Mucosa of stomach (tissue), 1 donor: ENCODE measurements at regions not wholly inside any gene's neighbourhood (a gene's known extent, or its start where the extent isn't known, plus 50 kb on each side); places are given as distances from the start of the nearest gene placed in this dataset.

Source experiments
- H3K27me3 ChIP-seq: one replicate; pipeline ENCODE4 v1.7.0; 2013; ENCODE audit warnings: mild to moderate bottlenecking, low read length; ENCODE audit not compliant: control insufficient read depth, insufficient read depth
- H3K36me3 ChIP-seq: one replicate; pipeline ENCODE4 v1.7.0; 2013; ENCODE audit warnings: low read length; ENCODE audit not compliant: control insufficient read depth, insufficient read depth
- H3K4me1 ChIP-seq: one replicate; pipeline ENCODE4 v1.7.0; 2013; ENCODE audit warnings: mild to moderate bottlenecking, low read length; ENCODE audit not compliant: control insufficient read depth, insufficient read depth
- H3K4me3 ChIP-seq: one replicate; pipeline ENCODE4 v1.7.0; 2013; ENCODE audit warnings: low read length
- H3K9ac ChIP-seq: one replicate; pipeline ENCODE4 v1.7.0; 2013; ENCODE audit warnings: mild to moderate bottlenecking, low read length, moderate library complexity
- H3K9me3 ChIP-seq: one replicate; pipeline ENCODE4 v1.7.0; 2013; ENCODE audit warnings: mild to moderate bottlenecking, low read length, moderate library complexity; ENCODE audit not compliant: control insufficient read depth
- donor health status: Pancreatic carcinoma.

DNA sequence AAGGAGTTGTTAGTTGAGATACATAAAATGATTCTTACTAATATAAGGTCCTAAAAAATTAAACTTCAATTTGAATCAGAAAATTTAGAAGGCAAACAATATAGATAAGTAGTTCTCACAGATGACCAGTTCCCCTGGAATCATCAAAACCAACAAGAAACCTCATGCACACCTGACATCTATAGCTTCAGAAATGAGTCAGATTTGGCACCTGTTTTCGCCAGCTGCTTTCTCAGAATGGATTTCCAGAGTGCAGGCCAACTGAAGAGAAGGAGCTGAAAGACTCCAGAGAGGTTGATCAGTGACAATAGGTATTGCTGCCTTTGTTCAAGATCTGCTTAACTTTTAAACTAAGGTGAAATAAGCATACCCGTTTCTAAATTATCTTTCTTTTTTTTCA lies 192.4 kb downstream of the RDH14 start:
- Histone ChIP-seq H3K9me3 (no peaks in the 10 kb centered on the region), H3K27me3 (no peaks in the 10 kb centered on the region), H3K4me3 (no peak overlapping the region), H3K9ac (no peak overlapping the region), H3K36me3 (no peaks in the 10 kb centered on the region), H3K4me1 (no peaks in the 10 kb centered on the region)

GRCh38 chr2:18365342-18365741 lies 195.1 kb downstream of the RDH14 start:
- Histone ChIP-seq H3K4me1 (no peaks in the 10 kb centered on the region), H3K9me3 (no peaks in the 10 kb centered on the region), H3K36me3 (no peaks in the 10 kb centered on the region), H3K27me3 (no peaks in the 10 kb centered on the region), H3K4me3 (no peak overlapping the region), H3K9ac (no peak overlapping the region)

- Histone ChIP-seq H3K9me3 (no peaks in the 10 kb centered on the region), H3K9ac (no peak overlapping the region), H3K36me3 (no peaks in the 10 kb centered on the region), H3K27me3 (no peaks in the 10 kb centered on the region), H3K4me3 (no peak overlapping the region), H3K4me1 (no peaks in the 10 kb centered on the region)
Measured at GRCh38 chr2:18363348-18363747, 197.1 kb downstream of the RDH14 start.

GRCh38 chr2:18362696-18363095 lies 197.8 kb downstream of the RDH14 start:
- Histone ChIP-seq H3K36me3 (no peaks in the 10 kb centered on the region), H3K27me3 (no peaks in the 10 kb centered on the region), H3K9ac (no peak overlapping the region), H3K4me3 (no peak overlapping the region), H3K4me1 (no peaks in the 10 kb centered on the region), H3K9me3 (no peaks in the 10 kb centered on the region)

- no peaks in the 10 kb centered on the region for H3K27me3 ChIP-seq
- H3K4me3 ChIP-seq = no peak overlapping the region
- H3K9ac ChIP-seq = no peak overlapping the region
- no peaks in the 10 kb centered on the region for H3K4me1 ChIP-seq
- H3K9me3 ChIP-seq = no peaks in the 10 kb centered on the region
- H3K36me3 ChIP-seq = no peaks in the 10 kb centered on the region
Measured at GRCh38 chr2:18357537-18357936, 202.9 kb downstream of the RDH14 start.

DNA sequence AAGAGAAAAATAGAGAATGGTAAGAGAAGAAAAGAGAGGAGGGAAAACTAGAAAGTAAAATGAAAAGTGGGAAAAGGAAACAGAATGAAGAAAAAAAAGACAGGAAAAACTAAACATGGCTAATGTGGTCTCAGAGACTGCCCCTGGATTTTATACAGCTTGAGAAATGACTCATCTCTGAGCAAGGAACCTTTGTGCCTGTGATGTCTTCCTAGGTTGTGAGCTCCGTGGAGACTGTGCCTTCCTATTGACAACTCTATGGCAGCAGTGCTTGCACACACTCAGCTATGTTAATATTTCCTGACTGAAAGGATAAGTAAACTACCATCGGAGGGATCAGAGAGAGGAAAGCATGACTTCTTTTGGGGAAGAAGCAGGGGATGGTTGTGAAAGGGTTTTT lies 203.8 kb downstream of the RDH14 start:
- Histone ChIP-seq H3K9me3 (no peaks in the 10 kb centered on the region), H3K36me3 (no peaks in the 10 kb centered on the region), H3K4me3 (no peak overlapping the region), H3K27me3 (no peaks in the 10 kb centered on the region), H3K4me1 (no peaks in the 10 kb centered on the region), H3K9ac (no peak overlapping the region)

DNA sequence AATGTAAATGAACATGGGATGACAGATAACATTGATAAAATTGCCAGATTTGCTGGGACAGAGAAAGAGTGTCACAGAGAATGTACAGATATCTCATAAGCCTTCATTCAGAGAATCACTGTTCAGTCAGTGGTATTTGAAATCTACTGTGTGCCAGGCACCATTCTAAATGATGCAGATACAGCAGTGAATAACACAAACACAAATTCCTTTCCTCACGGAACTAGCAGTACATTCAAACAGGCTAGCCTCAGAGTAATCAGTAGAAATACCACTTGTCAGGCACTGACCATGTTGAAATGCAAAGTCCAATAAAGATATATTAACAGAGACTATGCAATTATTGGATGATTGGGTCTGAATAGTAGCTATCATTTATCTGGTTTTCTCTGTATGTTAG lies 211.0 kb downstream of the RDH14 start:
- Histone ChIP-seq H3K9ac (no peak overlapping the region), H3K27me3 (no peaks in the 10 kb centered on the region), H3K36me3 (no peaks in the 10 kb centered on the region), H3K9me3 (no peaks in the 10 kb centered on the region), H3K4me1 (no peaks in the 10 kb centered on the region), H3K4me3 (no peak overlapping the region)

DNA sequence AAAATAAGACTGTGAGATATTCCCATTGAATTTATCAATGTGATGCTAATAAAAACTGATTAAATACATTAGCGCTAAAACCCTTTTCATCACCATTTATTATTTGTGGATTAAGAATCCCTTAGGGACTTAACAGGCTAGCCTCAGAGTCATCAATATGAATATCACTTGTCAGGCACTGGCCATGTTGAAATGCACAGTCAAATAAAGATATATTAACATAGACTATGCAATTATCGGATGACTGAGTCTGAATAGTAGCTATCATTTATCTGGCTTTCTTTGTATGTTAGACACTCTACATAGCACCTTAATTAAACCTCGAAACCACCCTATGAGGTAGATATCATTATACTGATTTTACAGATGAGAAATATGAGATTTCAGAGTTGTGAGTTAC lies 213.6 kb downstream of the RDH14 start:
- Histone ChIP-seq H3K4me3 (no peak overlapping the region), H3K4me1 (no peaks in the 10 kb centered on the region), H3K27me3 (no peaks in the 10 kb centered on the region), H3K9me3 (no peaks in the 10 kb centered on the region), H3K36me3 (no peaks in the 10 kb centered on the region), H3K9ac (no peak overlapping the region)

DNA sequence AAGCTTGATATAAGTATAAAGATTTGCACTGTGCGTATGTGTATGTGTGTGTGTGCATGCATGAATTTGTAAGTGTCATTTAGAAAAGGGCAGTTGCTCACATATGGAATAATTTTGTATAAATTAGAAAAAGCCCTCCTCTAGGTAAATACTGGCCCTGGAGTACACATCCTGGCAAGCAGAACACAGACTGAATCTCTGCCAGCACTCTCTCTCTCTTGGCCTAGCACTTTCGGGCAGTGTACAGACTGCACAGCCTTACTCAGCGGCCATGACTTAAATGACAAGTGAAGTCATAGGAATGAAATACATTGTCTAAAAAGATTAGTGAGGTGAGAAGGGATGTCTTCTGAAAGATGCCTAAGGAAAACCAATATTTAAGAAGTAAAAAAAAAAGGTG lies 214.1 kb downstream of the RDH14 start:
- Histone ChIP-seq H3K9me3 (no peaks in the 10 kb centered on the region), H3K4me1 (no peaks in the 10 kb centered on the region), H3K4me3 (no peak overlapping the region), H3K27me3 (no peaks in the 10 kb centered on the region), H3K9ac (no peak overlapping the region), H3K36me3 (no peaks in the 10 kb centered on the region)

DNA sequence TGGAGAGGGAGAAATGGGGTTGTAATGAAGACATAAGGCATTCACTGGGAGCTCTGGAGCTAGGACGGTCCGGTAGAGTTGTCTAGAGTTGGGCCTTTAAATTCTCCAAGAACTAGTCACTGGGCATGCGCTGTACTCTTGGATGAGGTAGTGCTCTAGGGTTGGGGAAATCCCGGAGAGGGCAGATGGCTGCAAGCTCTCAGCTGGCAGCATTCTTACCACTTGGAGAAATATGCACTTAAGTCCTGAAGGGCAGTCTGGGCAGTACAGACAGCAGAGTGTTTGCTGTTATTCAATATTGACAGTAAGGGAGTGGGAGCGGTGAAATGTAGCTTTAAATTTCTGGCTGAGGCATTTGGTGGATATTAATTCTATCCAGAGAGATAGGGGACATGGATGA lies 214.6 kb downstream of the RDH14 start:
- Histone ChIP-seq H3K9me3 (no peaks in the 10 kb centered on the region), H3K27me3 (no peaks in the 10 kb centered on the region), H3K9ac (no peak overlapping the region)

DNA sequence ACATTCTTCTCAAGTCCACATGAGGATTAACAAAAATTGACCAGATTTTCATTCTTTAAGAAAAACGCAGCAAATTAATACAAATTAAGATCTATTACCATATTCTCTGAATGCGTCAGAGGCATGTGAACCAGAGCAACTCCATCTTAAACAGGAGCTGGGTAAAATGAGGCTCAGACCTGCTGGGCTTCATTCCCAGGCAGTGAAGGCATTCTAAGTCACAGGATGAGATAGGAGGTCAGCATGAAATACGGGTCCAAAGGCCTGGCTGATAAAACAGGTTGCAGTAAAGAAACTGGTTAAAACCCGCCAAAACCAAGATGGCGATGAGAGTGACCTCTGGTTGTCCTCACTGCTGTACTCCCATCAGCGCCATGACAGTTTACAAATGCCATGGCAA lies 217.6 kb downstream of the RDH14 start:
- Histone ChIP-seq H3K36me3 (no peaks in the 10 kb centered on the region), H3K4me3 (no peak overlapping the region), H3K4me1 (no peaks in the 10 kb centered on the region), H3K9me3 (no peaks in the 10 kb centered on the region), H3K9ac (no peak overlapping the region), H3K27me3 (no peaks in the 10 kb centered on the region)

More for the DNA sequence above, 214.6 kb downstream of the RDH14 start:
- H3K4me3 ChIP-seq = no peak overlapping the region
- H3K36me3 ChIP-seq = no peaks in the 10 kb centered on the region
- H3K4me1 ChIP-seq = no peaks in the 10 kb centered on the region

GRCh38 chr2:18339326-18339725 lies 221.1 kb downstream of the RDH14 start:
- Histone ChIP-seq H3K36me3 (no peaks in the 10 kb centered on the region), H3K27me3 (no peaks in the 10 kb centered on the region), H3K9me3 (no peaks in the 10 kb centered on the region), H3K4me1 (no peaks in the 10 kb centered on the region), H3K4me3 (no peak overlapping the region), H3K9ac (no peak overlapping the region)

DNA sequence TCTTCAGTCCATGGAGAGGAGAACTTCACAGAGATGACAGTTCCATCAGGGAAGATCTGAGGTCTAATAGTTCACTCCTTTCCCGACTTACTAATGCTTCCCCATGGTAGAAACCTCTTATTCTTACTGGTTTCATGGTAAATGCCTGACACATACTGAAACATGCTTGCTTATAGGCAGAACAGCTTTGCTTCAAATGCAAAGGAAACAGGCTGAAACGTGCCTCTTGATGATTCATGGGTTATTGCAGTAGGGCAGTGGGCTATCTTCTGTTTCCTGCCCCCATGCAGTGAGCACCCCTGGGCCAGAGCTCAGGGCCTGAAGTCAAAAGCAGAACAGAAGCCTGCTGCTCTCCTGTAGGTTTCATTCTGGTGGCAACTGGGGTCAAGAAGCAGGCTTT lies 223.5 kb downstream of the RDH14 start:
- no peak overlapping the region for H3K9ac ChIP-seq
- no peak overlapping the region for H3K4me3 ChIP-seq
- no peaks in the 10 kb centered on the region for H3K9me3 ChIP-seq
- H3K4me1 ChIP-seq = no peaks in the 10 kb centered on the region
- H3K36me3 ChIP-seq = no peaks in the 10 kb centered on the region
- no peaks in the 10 kb centered on the region for H3K27me3 ChIP-seq
